SK-N-MC (cell line): ENCODE measurements at regions not wholly inside any gene's neighbourhood (a gene's known extent, or its start where the extent isn't known, plus 50 kb on each side); places are given as distances from the start of the nearest gene placed in this dataset.

Source experiments
- EZH2 ChIP-seq: fragments of 200-600 bp; sonication (generic); IDR thresholded peaks from one replicate; pipeline ENCODE4 v1.6.1; 2017; ENCODE audit warnings: antibody characterized with exemption
- FOXP2 ChIP-seq: optimal IDR thresholded peaks from 2 replicates; pipeline ENCODE3; 2011; ENCODE audit warnings: mild to moderate bottlenecking, moderate library complexity; ENCODE audit not compliant: insufficient read depth; ENCODE audit errors: extremely low read length, control extremely low read depth
- POLR2AphosphoS5 ChIP-seq: IDR thresholded peaks from 2 replicates; pipeline ENCODE4 v1.6.1; 2012; ENCODE audit warnings: mild to moderate bottlenecking, low read depth, low read length, borderline replicate concordance

GRCh38 chr1:30404341-30404740, 319.0 kb downstream of the MATN1 start:
- TF ChIP-seq EZH2 (no peak), POLR2AphosphoS5 (no peak), FOXP2 (no peak)
